ENCODE measurements at regions not wholly inside any gene's neighbourhood (a gene's known extent, or its start where the extent isn't known, plus 50 kb on each side); places are given as distances from the start of the nearest gene placed in this dataset.

- DNase-seq (ENCODE audit: low read depth) = no peak
Observed at GRCh38 chr5:166507810-166508425, 1783.5 kb upstream of the WWC1 start.

- DNase-seq (ENCODE audit: low read depth) = no peak
Observed at GRCh38 chr5:166509085-166509484, 1782.4 kb upstream of the WWC1 start.

- no peak for DNase-seq (ENCODE audit: low read depth)
Observed at GRCh38 chr5:166517976-166518375, 1773.5 kb upstream of the WWC1 start.

- DNase-seq (ENCODE audit: low read depth) = no peak
Observed at GRCh38 chr5:166523206-166523605, 1768.2 kb upstream of the WWC1 start.

GRCh38 chr5:166529200-166529599, 1762.2 kb upstream of the WWC1 start:
- no peak for DNase-seq (ENCODE audit: low read depth)

- DNase-seq (ENCODE audit: low read depth) = no peak
Observed at GRCh38 chr5:166532456-166533220, 1758.8 kb upstream of the WWC1 start.

GRCh38 chr5:166535641-166536040, 1755.8 kb upstream of the WWC1 start:
- DNase-seq (ENCODE audit: low read depth) = no peak

- no peak for DNase-seq (ENCODE audit: low read depth)
Observed at GRCh38 chr5:166540156-166540555, 1751.3 kb upstream of the WWC1 start.

- DNase-seq (ENCODE audit: low read depth) = no peak
Observed at GRCh38 chr5:166551384-166551783, 1740.1 kb upstream of the WWC1 start.

GRCh38 chr5:166553778-166554177, 1737.7 kb upstream of the WWC1 start:
- DNase-seq (ENCODE audit: low read depth) = no peak

GRCh38 chr5:166561759-166562158, 1729.7 kb upstream of the WWC1 start:
- no peak for DNase-seq (ENCODE audit: low read depth)

GRCh38 chr5:166562246-166562645, 1729.2 kb upstream of the WWC1 start:
- DNase-seq (ENCODE audit: low read depth) = no peak

- DNase-seq (ENCODE audit: low read depth) = no peak
Observed at GRCh38 chr5:166566725-166567124, 1724.7 kb upstream of the WWC1 start.

- no peak for DNase-seq (ENCODE audit: low read depth)
Observed at GRCh38 chr5:166570865-166571264, 1720.6 kb upstream of the WWC1 start.

GRCh38 chr5:166571668-166572067, 1719.8 kb upstream of the WWC1 start:
- DNase-seq (ENCODE audit: low read depth) = no peak

- DNase-seq (ENCODE audit: low read depth) = no peak
Observed at GRCh38 chr5:166576323-166576722, 1715.1 kb upstream of the WWC1 start.

- no peak for DNase-seq (ENCODE audit: low read depth)
Observed at GRCh38 chr5:166581826-166582225, 1709.6 kb upstream of the WWC1 start.

- no peak for DNase-seq (ENCODE audit: low read depth)
Observed at GRCh38 chr5:166582416-166582815, 1709.0 kb upstream of the WWC1 start.

- DNase-seq (ENCODE audit: low read depth) = no peak
Observed at GRCh38 chr5:166594567-166594966, 1696.9 kb upstream of the WWC1 start.

GRCh38 chr5:166595274-166595951, 1696.0 kb upstream of the WWC1 start:
- no peak for DNase-seq (ENCODE audit: low read depth)

GRCh38 chr5:166596043-166596442, 1695.4 kb upstream of the WWC1 start:
- DNase-seq (ENCODE audit: low read depth) = no peak

GRCh38 chr5:166602271-166602670, 1689.2 kb upstream of the WWC1 start:
- no peak for DNase-seq (ENCODE audit: low read depth)

GRCh38 chr5:166617507-166617906, 1673.9 kb upstream of the WWC1 start:
- no peak for DNase-seq (ENCODE audit: low read depth)

All from fibroblast of gingiva (primary cell).